SK-N-SH treated with all-trans-retinoic acid at 6 μM for 48 hours (cell line): ENCODE measurements at regions not wholly inside any gene's neighbourhood (a gene's known extent, or its start where the extent isn't known, plus 50 kb on each side); places are given as distances from the start of the nearest gene placed in this dataset.

Experiments used
- CSDC2 ChIP-seq: fragments of 250-450 bp; sonication (Bioruptor Pico); IDR thresholded peaks from 2 replicates; pipeline ENCODE4 v1.5.0; 2020; ENCODE audit warnings: mild to moderate bottlenecking, moderate library complexity
- ZFP3 ChIP-seq: fragments of 250-450 bp; sonication (Bioruptor Pico); IDR thresholded peaks from 2 replicates; pipeline ENCODE4 v1.5.0; 2020; ENCODE audit warnings: mild to moderate bottlenecking, moderate library complexity

DNA sequence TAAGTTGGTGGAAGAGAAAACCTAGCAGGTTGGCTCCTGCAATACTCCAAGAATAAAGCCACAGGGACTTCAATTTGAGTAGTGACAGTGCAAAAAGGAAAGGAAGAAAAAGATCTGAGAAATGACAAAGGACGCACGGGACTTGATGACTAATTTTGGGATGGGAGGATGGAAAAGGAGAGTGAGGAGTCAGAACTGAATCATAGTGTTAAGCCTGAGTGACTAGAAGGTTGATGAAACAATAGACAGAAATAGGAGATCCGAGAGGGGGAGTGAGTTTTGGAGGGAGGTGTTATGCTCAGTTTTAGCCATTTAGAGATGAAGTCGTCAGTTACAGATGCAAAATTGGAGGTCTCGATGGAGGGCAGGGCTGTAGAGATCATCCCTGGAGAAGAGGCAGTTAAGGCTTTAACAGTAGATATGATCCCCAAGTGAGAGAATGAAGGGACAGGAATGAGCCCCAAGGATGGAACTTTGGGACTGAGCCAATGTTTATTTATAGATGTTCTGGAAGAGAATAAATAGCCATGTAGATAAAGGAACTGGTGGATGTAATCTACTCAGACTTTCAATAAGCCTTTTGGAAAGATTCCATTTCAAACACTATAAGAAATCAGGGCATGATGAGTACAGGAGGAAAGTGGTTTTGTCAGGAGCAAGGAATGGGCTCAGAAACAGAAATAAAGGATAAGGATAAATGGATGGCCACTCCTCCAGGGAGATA is 108.9 kb upstream of the NCAM1 start:
- TF ChIP-seq CSDC2 (CRISPR knock-in tag) (no peak), ZFP3 (CRISPR knock-in tag) (no peak)
